ENCODE measurements at regions not wholly inside any gene's neighbourhood (a gene's known extent, or its start where the extent isn't known, plus 50 kb on each side); places are given as distances from the start of the nearest gene placed in this dataset.

GRCh38 chr2:180130403-180130802 is 123.3 kb upstream of the CWC22 start:
- TF ChIP-seq CTCF (IDR thresholded peaks at IDR 0.05) (no peak), POLR2A (IDR thresholded peaks at IDR 0.05) (no peak)

Measured in Peyer's patch (tissue), 4 donors.